ENCODE measurements at regions not wholly inside any gene's neighbourhood (a gene's known extent, or its start where the extent isn't known, plus 50 kb on each side); places are given as distances from the start of the nearest gene placed in this dataset.

- TF ChIP-seq CTCF (IDR thresholded peaks at IDR 0.05), result no peak
- TF ChIP-seq POLR2AphosphoS5 (IDR thresholded peaks at IDR 0.05), result no peak
- TF ChIP-seq POLR2A (IDR thresholded peaks at IDR 0.05; ENCODE audit: low read depth), result no peak
These were observed 202.6 kb upstream of the LEF1 start for GRCh38 chr4:108371282-108371681.

Measured in esophagus muscularis mucosa (tissue), 3 donors.